ENCODE measurements at regions not wholly inside any gene's neighbourhood (a gene's known extent, or its start where the extent isn't known, plus 50 kb on each side); places are given as distances from the start of the nearest gene placed in this dataset.
"Not testable (repeated sequence)": the region's sequence is repeated elsewhere in the genome, so short reads cannot be mapped to it uniquely, and the experiment has no call there.

- H3K23me2 ChIP-seq (ENCODE audit: low read depth, low read length); H3K56ac ChIP-seq (replicated peaks; ENCODE audit: insufficient read length, low read depth, low read length); H3K27ac ChIP-seq (ENCODE audit: low read depth, low read length); H3K4me1 ChIP-seq (replicated peaks in 1 of 4; ENCODE audit: control insufficient read depth in 3 of 4, insufficient read depth in 4 of 4, low read length in 3 of 4); H2BK20ac ChIP-seq (ENCODE audit: low read length); H3K79me2 ChIP-seq (ENCODE audit: control insufficient read depth in 1 of 2, insufficient read depth in 2 of 2, low read length in 2 of 2); H3K79me1 ChIP-seq (ENCODE audit: low read depth, low read length); H2AFZ ChIP-seq (ENCODE audit: low read length); FAIRE-seq; H4K8ac ChIP-seq (ENCODE audit: extremely low read depth, insufficient read depth, low read length); DNase-seq (ENCODE audit: low read depth in 1 of 2, low spot score in 2 of 2); H3K23ac ChIP-seq (ENCODE audit: insufficient read length); H3K14ac ChIP-seq (ENCODE audit: insufficient read length); POLR2A ChIA-PET (ENCODE audit: partially characterized antibody); H2BK12ac ChIP-seq (ENCODE audit: low read depth, low read length); H4K5ac ChIP-seq (ENCODE audit: insufficient read length, low read depth, low read length); H4K20me1 ChIP-seq (replicated peaks in 1 of 2; ENCODE audit: control insufficient read depth in 1 of 2, insufficient read depth in 2 of 2, low read length in 2 of 2); H3K27me3 ChIP-seq (replicated peaks in 1 of 4; ENCODE audit: control insufficient read depth in 3 of 4, extremely low read depth in 1 of 4, insufficient read depth in 3 of 4, low read length in 3 of 4); H3K9ac ChIP-seq (replicated peaks in 1 of 4; ENCODE audit: extremely low read depth in 1 of 4, low read depth in 3 of 4, low read length in 3 of 4); H3K36me3 ChIP-seq (ENCODE audit: control insufficient read depth in 2 of 4, insufficient read depth in 4 of 4, low read length in 3 of 4); H3K4me2 ChIP-seq (ENCODE audit: insufficient read depth in 1 of 2, low read depth in 2 of 2, low read length in 2 of 2); H3K18ac ChIP-seq (ENCODE audit: extremely low read depth, low read length); H4K91ac ChIP-seq (replicated peaks; ENCODE audit: insufficient read length, low read length); H2BK15ac ChIP-seq (ENCODE audit: low read length); H2BK5ac ChIP-seq (ENCODE audit: low read depth, low read length); H3K4ac ChIP-seq (replicated peaks; ENCODE audit: insufficient read length, low read depth, low read length); H3K4me3 ChIP-seq (ENCODE audit: extremely low read depth in 1 of 4, insufficient read depth in 2 of 4, low read depth in 3 of 4, low read length in 4 of 4); H2AK5ac ChIP-seq (ENCODE audit: low read depth, low read length); H2BK120ac ChIP-seq (replicated peaks; ENCODE audit: low read depth, low read length): not testable (repeated sequence)
- CTCF ChIA-PET (ENCODE audit: partially characterized antibody) = interaction anchor here (0.6 kb wide), 1 partner anchor 9 kb away, joined by 3 read pairs; no protein-coding TSS in a partner anchor
- H3K9me3 ChIP-seq (ENCODE audit: insufficient read depth in 2 of 2, low read depth in 1 of 2, low read length in 1 of 2) = peaks cover 60 to 63% of the 10 kb centered on the region in 2 experiments
- WGBS, 2 experiments (ENCODE audit: extremely low coverage in 1 of 2, insufficient coverage in 1 of 2, insufficient read length in 1 of 2, insufficient replicate concordance in 2 of 2, low coverage in 1 of 2, low lambda C conversion rate in 2 of 2, missing lambda C conversion rate in 1 of 2) = 49% methylated on average over 3 of the region's 4 CpGs; no CpG with 5 or more reads in 1 of the 2 experiments
These were observed 4501.5 kb upstream of the OR11H1 start for GRCh38 chr22:11026541-11026940.

GRCh38 chr22:11027064-11027463 is 4500.9 kb upstream of the OR11H1 start:
- H2BK12ac ChIP-seq (ENCODE audit: low read depth, low read length); H2BK20ac ChIP-seq (ENCODE audit: low read length); H3K4ac ChIP-seq (replicated peaks; ENCODE audit: insufficient read length, low read depth, low read length); H3K18ac ChIP-seq (ENCODE audit: extremely low read depth, low read length); H3K4me3 ChIP-seq (ENCODE audit: extremely low read depth in 1 of 4, insufficient read depth in 2 of 4, low read depth in 3 of 4, low read length in 4 of 4); H2BK15ac ChIP-seq (ENCODE audit: low read length); H3K79me2 ChIP-seq (ENCODE audit: control insufficient read depth in 1 of 2, insufficient read depth in 2 of 2, low read length in 2 of 2); H2AK5ac ChIP-seq (ENCODE audit: low read depth, low read length); H4K91ac ChIP-seq (replicated peaks; ENCODE audit: insufficient read length, low read length); H3K56ac ChIP-seq (replicated peaks; ENCODE audit: insufficient read length, low read depth, low read length); H3K9ac ChIP-seq (replicated peaks in 1 of 4; ENCODE audit: extremely low read depth in 1 of 4, low read depth in 3 of 4, low read length in 3 of 4); H2BK5ac ChIP-seq (ENCODE audit: low read depth, low read length); H4K20me1 ChIP-seq (replicated peaks in 1 of 2; ENCODE audit: control insufficient read depth in 1 of 2, insufficient read depth in 2 of 2, low read length in 2 of 2); H3K23ac ChIP-seq (ENCODE audit: insufficient read length); H3K27ac ChIP-seq (ENCODE audit: low read depth, low read length); H2BK120ac ChIP-seq (replicated peaks; ENCODE audit: low read depth, low read length); H3K14ac ChIP-seq (ENCODE audit: insufficient read length); FAIRE-seq; DNase-seq (ENCODE audit: low read depth in 1 of 2, low spot score in 2 of 2); H3K4me2 ChIP-seq (ENCODE audit: insufficient read depth in 1 of 2, low read depth in 2 of 2, low read length in 2 of 2); H3K36me3 ChIP-seq (ENCODE audit: control insufficient read depth in 2 of 4, insufficient read depth in 4 of 4, low read length in 3 of 4); H3K4me1 ChIP-seq (replicated peaks in 1 of 4; ENCODE audit: control insufficient read depth in 3 of 4, insufficient read depth in 4 of 4, low read length in 3 of 4); H2AFZ ChIP-seq (ENCODE audit: low read length); H3K23me2 ChIP-seq (ENCODE audit: low read depth, low read length); POLR2A ChIA-PET (ENCODE audit: partially characterized antibody); H3K79me1 ChIP-seq (ENCODE audit: low read depth, low read length); H4K5ac ChIP-seq (ENCODE audit: insufficient read length, low read depth, low read length); H4K8ac ChIP-seq (ENCODE audit: extremely low read depth, insufficient read depth, low read length); H3K27me3 ChIP-seq (replicated peaks in 1 of 4; ENCODE audit: control insufficient read depth in 3 of 4, extremely low read depth in 1 of 4, insufficient read depth in 3 of 4, low read length in 3 of 4): not testable (repeated sequence)
- peaks cover 65 to 68% of the 10 kb centered on the region in 2 experiments for H3K9me3 ChIP-seq (ENCODE audit: insufficient read depth in 2 of 2, low read depth in 1 of 2, low read length in 1 of 2)
- 85% methylated on average over 9 of the region's 9 CpGs; no CpG with 5 or more reads in 1 of the 2 experiments for WGBS, 2 experiments (ENCODE audit: extremely low coverage in 1 of 2, insufficient coverage in 1 of 2, insufficient read length in 1 of 2, insufficient replicate concordance in 2 of 2, low coverage in 1 of 2, low lambda C conversion rate in 2 of 2, missing lambda C conversion rate in 1 of 2)
- CTCF ChIA-PET (ENCODE audit: partially characterized antibody) = interaction anchor here (0.6 kb wide), 1 partner anchor 9 kb away, joined by 3 read pairs; no protein-coding TSS in a partner anchor
